DMS114 treated with DMSO at 0.1 percent for 48 hours (cell line): ENCODE measurements at regions not wholly inside any gene's neighbourhood (a gene's known extent, or its start where the extent isn't known, plus 50 kb on each side); places are given as distances from the start of the nearest gene placed in this dataset.

ENCODE experiments used
- DNase-seq: peaks from one replicate; lab custom pipeline; 2025; ENCODE audit not compliant: unreplicated experiment; lab: John Stamatoyannopoulos, UW

GRCh38 chr5:4542145-4542778, 597.9 kb upstream of the ADAMTS16 start:
- DNase-seq = no peak

- DNase-seq = no peak
Observed at GRCh38 chr5:4544049-4544670, 596.0 kb upstream of the ADAMTS16 start.

- no peak for DNase-seq
Observed at GRCh38 chr5:4547547-4547946, 592.6 kb upstream of the ADAMTS16 start.

GRCh38 chr5:4548341-4548740, 591.8 kb upstream of the ADAMTS16 start:
- no peak for DNase-seq

- DNase-seq = no peak
Observed at GRCh38 chr5:4549351-4549750, 590.8 kb upstream of the ADAMTS16 start.

- DNase-seq = no peak
Observed at GRCh38 chr5:4551034-4551433, 589.1 kb upstream of the ADAMTS16 start.

GRCh38 chr5:4553130-4553529, 587.0 kb upstream of the ADAMTS16 start:
- no peak for DNase-seq

- no peak for DNase-seq
Observed at GRCh38 chr5:4553978-4554377, 586.2 kb upstream of the ADAMTS16 start.

- DNase-seq = no peak
Observed at GRCh38 chr5:4555725-4556285, 584.3 kb upstream of the ADAMTS16 start.

GRCh38 chr5:4561403-4561802, 578.7 kb upstream of the ADAMTS16 start:
- DNase-seq = no peak

GRCh38 chr5:4563400-4563799, 576.7 kb upstream of the ADAMTS16 start:
- peak; percentile 23 for DNase-seq

GRCh38 chr5:4570047-4570995, 569.8 kb upstream of the ADAMTS16 start:
- DNase-seq = no peak

- DNase-seq = no peak
Observed at GRCh38 chr5:4571248-4571948, 568.7 kb upstream of the ADAMTS16 start.

GRCh38 chr5:4572311-4573100, 567.6 kb upstream of the ADAMTS16 start:
- DNase-seq = no peak

- no peak for DNase-seq
Observed at GRCh38 chr5:4575608-4576007, 564.5 kb upstream of the ADAMTS16 start.

- no peak for DNase-seq
Observed at GRCh38 chr5:4576161-4576748, 563.9 kb upstream of the ADAMTS16 start.

GRCh38 chr5:4576908-4577307, 563.2 kb upstream of the ADAMTS16 start:
- DNase-seq = no peak

GRCh38 chr5:4579679-4580078, 560.5 kb upstream of the ADAMTS16 start:
- no peak for DNase-seq

GRCh38 chr5:4580772-4581171, 559.4 kb upstream of the ADAMTS16 start:
- no peak for DNase-seq

GRCh38 chr5:4581289-4581688, 558.8 kb upstream of the ADAMTS16 start:
- DNase-seq = no peak
